Esophagus squamous epithelium (tissue), 4 donors: ENCODE measurements at regions not wholly inside any gene's neighbourhood (a gene's known extent, or its start where the extent isn't known, plus 50 kb on each side); places are given as distances from the start of the nearest gene placed in this dataset.
"Not testable (repeated sequence)": the region's sequence is repeated elsewhere in the genome, so short reads cannot be mapped to it uniquely, and the experiment has no call there.

ENCODE experiments used
- POLR2A ChIP-seq, 4 donors: fragments of 450-650 bp; IDR thresholded peaks; one replicate each; pipeline ENCODE4 v1.6.1; 2017; ENCODE audit warnings: antibody characterized with exemption in 4 of 4, mild to moderate bottlenecking in 4 of 4, moderate library complexity in 3 of 4
- TF ChIP-seq, protein P1 (sequence below), 6 experiments: fragments of 450-650 bp in 4 of 6; fragments of 200-600 bp in 2 of 6; sonication (generic) in 2 of 6; IDR thresholded peaks; one replicate each; pipeline ENCODE4 v1.5.1; 2016 to 2019; ENCODE audit warnings: antibody characterized with exemption in 6 of 6, mild to moderate bottlenecking in 4 of 6, moderate library complexity in 4 of 6

DNA sequence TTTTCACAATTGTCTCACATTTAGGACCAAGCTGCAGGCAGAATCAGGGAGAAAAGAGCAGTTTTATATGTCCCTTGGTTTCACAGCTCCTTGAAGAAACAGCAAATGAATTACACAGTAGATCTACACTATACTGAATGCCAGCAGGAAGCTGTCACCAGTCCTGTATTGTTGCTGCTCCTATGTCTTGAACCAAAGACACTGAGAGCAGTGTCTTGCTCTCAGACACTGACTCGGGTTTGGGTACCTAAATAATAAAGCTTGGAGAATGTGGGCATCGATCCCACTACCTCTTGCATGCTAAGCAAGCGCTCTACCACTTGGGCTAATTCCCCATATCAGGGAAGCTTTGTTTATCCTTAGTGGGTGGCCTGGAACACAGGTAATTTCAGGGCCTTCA lies 552.7 kb downstream of the PRIM2 start:
- TF ChIP-seq, protein P1, sequence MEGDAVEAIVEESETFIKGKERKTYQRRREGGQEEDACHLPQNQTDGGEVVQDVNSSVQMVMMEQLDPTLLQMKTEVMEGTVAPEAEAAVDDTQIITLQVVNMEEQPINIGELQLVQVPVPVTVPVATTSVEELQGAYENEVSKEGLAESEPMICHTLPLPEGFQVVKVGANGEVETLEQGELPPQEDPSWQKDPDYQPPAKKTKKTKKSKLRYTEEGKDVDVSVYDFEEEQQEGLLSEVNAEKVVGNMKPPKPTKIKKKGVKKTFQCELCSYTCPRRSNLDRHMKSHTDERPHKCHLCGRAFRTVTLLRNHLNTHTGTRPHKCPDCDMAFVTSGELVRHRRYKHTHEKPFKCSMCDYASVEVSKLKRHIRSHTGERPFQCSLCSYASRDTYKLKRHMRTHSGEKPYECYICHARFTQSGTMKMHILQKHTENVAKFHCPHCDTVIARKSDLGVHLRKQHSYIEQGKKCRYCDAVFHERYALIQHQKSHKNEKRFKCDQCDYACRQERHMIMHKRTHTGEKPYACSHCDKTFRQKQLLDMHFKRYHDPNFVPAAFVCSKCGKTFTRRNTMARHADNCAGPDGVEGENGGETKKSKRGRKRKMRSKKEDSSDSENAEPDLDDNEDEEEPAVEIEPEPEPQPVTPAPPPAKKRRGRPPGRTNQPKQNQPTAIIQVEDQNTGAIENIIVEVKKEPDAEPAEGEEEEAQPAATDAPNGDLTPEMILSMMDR (IDR thresholded peaks at IDR 0.05) = not testable (repeated sequence)
- TF ChIP-seq POLR2A (IDR thresholded peaks at IDR 0.05) = not testable (repeated sequence)
